BE2C (cell line): ENCODE measurements at regions not wholly inside any gene's neighbourhood (a gene's known extent, or its start where the extent isn't known, plus 50 kb on each side); places are given as distances from the start of the nearest gene placed in this dataset.

Experiments used
- DNase-seq: peaks from one replicate; pipeline ENCODE4 v3.0.0-alpha.2; 2020
- H3K27me3 ChIP-seq: fragments of 250-450 bp; sonication (Bioruptor Pico); 2 replicates; pipeline ENCODE4 v1.5.1; 2020; ENCODE audit warnings: mild to moderate bottlenecking
- H3K36me3 ChIP-seq: fragments of 250-450 bp; sonication (Bioruptor Pico); 2 replicates; pipeline ENCODE4 v1.5.1; 2020; ENCODE audit warnings: mild to moderate bottlenecking
- H3K4me1 ChIP-seq: fragments of 250-450 bp; sonication (Bioruptor Pico); 2 replicates; pipeline ENCODE4 v1.5.1; 2020
- H3K4me3 ChIP-seq: 2 replicates; pipeline ENCODE4 v1.5.1; 2011; ENCODE audit warnings: low read depth, low read length
- H3K9me3 ChIP-seq: fragments of 250-450 bp; sonication (Bioruptor Pico); 2 replicates; pipeline ENCODE4 v1.5.1; 2020
- TF ChIP-seq, protein P1 (sequence below): IDR thresholded peaks from 2 replicates; pipeline ENCODE4 v1.5.1; 2012; ENCODE audit warnings: mild to moderate bottlenecking, low read depth, low read length

GRCh38 chr14:71638523-71639196 lies 293.6 kb upstream of the RGS6 start:
- Histone ChIP-seq H3K27me3 (no peaks in the 10 kb centered on the region), H3K36me3 (no peaks in the 10 kb centered on the region), H3K4me1 (no peaks in the 10 kb centered on the region), H3K9me3 (no peaks in the 10 kb centered on the region; the same call in 1 of the 2 replicates), H3K4me3 (no peak overlapping the region)
- TF ChIP-seq, protein P1, sequence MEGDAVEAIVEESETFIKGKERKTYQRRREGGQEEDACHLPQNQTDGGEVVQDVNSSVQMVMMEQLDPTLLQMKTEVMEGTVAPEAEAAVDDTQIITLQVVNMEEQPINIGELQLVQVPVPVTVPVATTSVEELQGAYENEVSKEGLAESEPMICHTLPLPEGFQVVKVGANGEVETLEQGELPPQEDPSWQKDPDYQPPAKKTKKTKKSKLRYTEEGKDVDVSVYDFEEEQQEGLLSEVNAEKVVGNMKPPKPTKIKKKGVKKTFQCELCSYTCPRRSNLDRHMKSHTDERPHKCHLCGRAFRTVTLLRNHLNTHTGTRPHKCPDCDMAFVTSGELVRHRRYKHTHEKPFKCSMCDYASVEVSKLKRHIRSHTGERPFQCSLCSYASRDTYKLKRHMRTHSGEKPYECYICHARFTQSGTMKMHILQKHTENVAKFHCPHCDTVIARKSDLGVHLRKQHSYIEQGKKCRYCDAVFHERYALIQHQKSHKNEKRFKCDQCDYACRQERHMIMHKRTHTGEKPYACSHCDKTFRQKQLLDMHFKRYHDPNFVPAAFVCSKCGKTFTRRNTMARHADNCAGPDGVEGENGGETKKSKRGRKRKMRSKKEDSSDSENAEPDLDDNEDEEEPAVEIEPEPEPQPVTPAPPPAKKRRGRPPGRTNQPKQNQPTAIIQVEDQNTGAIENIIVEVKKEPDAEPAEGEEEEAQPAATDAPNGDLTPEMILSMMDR, result no peak
- no peak for DNase-seq

DNA sequence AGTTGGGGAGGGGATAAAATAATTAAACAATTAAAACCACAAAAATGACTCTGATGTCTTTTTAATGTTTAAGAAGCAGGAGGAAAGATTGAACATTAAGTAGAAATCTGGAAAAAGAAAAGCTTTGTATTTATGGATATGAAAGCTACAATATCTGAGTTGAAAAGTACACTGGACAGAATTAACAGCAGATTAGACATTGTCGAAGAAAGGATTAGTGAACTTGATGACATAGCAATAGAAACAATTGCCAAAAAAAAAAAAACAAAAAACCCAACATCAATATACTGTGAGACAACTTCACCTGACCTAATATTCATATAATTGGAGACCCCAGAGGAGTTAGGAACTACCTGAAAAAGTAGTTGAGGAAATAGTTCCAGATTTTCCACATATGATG lies 289.5 kb upstream of the RGS6 start:
- Histone ChIP-seq H3K4me3 (no peak overlapping the region), H3K9me3 (no peaks in the 10 kb centered on the region), H3K4me1 (no peaks in the 10 kb centered on the region), H3K36me3 (no peaks in the 10 kb centered on the region), H3K27me3 (no peaks in the 10 kb centered on the region)
- DNase-seq, result no peak
- TF ChIP-seq, protein P1, result no peak

DNA sequence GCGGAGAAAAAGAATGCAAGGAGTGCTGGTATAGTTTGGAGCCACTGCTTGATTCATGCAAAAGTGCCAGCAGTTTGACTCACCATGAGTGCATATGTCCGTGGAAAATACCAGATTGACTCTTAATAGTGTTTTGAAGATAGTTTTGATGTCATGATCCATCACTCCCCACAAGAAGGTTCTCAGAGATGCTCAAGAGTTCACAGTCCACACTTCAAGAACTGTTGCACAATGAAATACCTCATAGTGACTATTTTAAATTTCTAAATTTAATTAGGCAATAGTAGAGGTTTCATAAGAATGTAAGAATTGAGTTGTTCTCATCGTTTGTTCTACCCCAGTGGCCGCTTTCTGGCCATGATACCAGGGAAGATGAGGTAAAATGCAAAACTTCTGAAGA lies 286.6 kb upstream of the RGS6 start:
- no peaks in the 10 kb centered on the region for H3K36me3 ChIP-seq

GRCh38 chr14:71646518-71646917 lies 285.7 kb upstream of the RGS6 start:
- H3K36me3 ChIP-seq, result no peaks in the 10 kb centered on the region
- no peak for DNase-seq
- no peaks in the 10 kb centered on the region for H3K9me3 ChIP-seq
- TF ChIP-seq, protein P1, result no peak
- H3K4me3 ChIP-seq, result no peak overlapping the region
- H3K4me1 ChIP-seq, result peaks cover 6% of the 10 kb centered on the region; the same call in 1 of the 2 replicates
- H3K27me3 ChIP-seq, result no peaks in the 10 kb centered on the region

More for the DNA sequence above, 286.6 kb upstream of the RGS6 start:
- Histone ChIP-seq H3K27me3 (no peaks in the 10 kb centered on the region), H3K9me3 (no peaks in the 10 kb centered on the region), H3K4me3 (no peak overlapping the region), H3K4me1 (no peaks in the 10 kb centered on the region; the same call in 1 of the 2 replicates)
- DNase-seq, result no peak
- TF ChIP-seq, protein P1, result no peak

DNA sequence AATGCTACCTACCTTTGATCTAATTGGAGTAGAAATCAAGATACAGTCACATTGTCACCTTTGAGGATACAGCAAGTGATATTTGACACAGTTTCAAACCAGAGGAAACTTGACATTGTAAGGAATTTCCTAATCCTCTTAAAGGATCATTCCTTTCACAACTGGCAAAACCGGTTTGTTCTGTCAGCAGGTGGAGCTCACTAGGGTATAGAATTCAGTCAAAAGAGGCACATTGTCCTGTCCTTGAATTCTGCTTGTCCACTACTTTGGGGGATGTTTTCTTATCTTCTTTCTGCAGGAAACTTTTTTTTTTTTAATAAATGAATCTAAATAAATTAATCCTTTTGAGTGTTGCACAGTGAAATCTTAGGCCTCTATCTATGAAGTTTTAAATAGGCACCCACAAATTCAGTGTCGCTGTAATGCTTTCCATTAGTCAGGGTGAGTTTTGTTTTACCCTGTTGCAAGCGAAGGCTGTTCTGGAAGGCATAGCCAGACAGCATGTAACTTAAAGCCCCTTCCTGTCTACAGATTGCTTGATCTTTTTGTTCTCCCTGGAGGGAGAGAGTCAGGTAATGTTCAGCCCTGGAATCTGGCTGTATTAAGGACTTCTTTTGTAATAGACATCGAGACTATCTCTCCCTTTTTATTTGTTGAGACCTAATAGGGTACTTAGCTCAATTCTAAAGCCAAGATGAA lies 285.0 kb upstream of the RGS6 start:
- no peak for DNase-seq
- peaks cover 7% of the 10 kb centered on the region; the same call in 1 of the 2 replicates for H3K4me1 ChIP-seq
- H3K27me3 ChIP-seq, result no peaks in the 10 kb centered on the region
- H3K36me3 ChIP-seq, result no peaks in the 10 kb centered on the region
- TF ChIP-seq, protein P1, result no peak
- H3K9me3 ChIP-seq, result no peaks in the 10 kb centered on the region
- no peak overlapping the region for H3K4me3 ChIP-seq

GRCh38 chr14:71648725-71649124 lies 283.5 kb upstream of the RGS6 start:
- H3K4me1 ChIP-seq, result peaks cover 7% of the 10 kb centered on the region; the same call in 1 of the 2 replicates
- no peaks in the 10 kb centered on the region for H3K9me3 ChIP-seq
- no peaks in the 10 kb centered on the region for H3K36me3 ChIP-seq
- H3K27me3 ChIP-seq, result no peaks in the 10 kb centered on the region
- no peak overlapping the region for H3K4me3 ChIP-seq
- TF ChIP-seq, protein P1, result no peak
- DNase-seq, result no peak
